ENCODE measurements at regions not wholly inside any gene's neighbourhood (a gene's known extent, or its start where the extent isn't known, plus 50 kb on each side); places are given as distances from the start of the nearest gene placed in this dataset.

GRCh38 chr14:41986083-41986645 lies 379.5 kb downstream of the LRFN5 start:
- TF ChIP-seq CTCF (IDR thresholded peaks at IDR 0.05 in 4 of 5, conservative IDR thresholded peaks at IDR 0.05 in 1 of 5) (no peak), POLR2A (IDR thresholded peaks at IDR 0.05) (no peak)

Data from gastrocnemius medialis (tissue), 4 donors.